GDM1 (cell line): ENCODE measurements at regions not wholly inside any gene's neighbourhood (a gene's known extent, or its start where the extent isn't known, plus 50 kb on each side); places are given as distances from the start of the nearest gene placed in this dataset.
"Not testable (repeated sequence)": the region's sequence is repeated elsewhere in the genome, so short reads cannot be mapped to it uniquely, and the experiment has no call there.

Experiments used
- DNase-seq: peaks from one replicate; lab custom pipeline; 2025; lab: John Stamatoyannopoulos, UW

- DNase-seq, result no peak
These were observed 2121.0 kb downstream of the PCDH7 start for GRCh38 chr4:32841217-32841616.

DNA sequence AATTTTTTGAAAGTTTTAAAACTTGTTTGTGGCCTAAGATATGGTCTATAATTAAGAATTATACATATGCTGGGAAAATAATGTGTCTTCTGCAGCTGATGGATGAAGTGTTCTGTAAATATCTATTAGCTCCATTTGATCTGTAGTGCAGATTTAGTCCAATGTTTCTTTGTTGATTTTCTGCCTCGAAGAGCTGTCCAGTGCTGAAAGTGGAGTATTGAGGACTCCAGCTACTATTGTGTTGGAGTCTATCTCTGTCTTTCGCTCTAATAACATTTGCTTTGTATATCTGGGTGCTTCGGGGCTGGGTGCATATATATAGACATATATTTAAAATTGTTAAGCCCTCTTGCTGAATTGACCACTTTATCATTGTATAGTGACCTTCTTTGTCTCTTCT lies 2127.3 kb downstream of the PCDH7 start:
- DNase-seq, result no peak

DNA sequence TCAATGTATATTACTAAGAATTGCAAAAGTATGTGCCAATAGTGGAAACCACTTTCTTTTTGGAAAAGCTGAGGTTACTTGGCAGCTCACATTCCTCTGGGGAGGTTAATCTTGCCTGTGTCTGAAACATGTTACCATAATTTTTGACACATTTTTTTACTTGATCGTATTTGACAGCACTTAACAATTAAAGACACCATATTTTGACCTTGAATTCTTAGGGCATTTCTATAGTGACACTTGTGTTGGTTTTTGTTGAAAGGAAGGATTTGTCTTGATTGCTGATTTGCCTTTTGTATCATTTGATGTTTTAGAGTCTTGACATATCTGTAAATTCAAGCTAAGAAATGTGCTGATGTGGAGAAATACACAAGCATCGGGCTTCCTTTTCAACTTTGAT lies 2135.5 kb downstream of the PCDH7 start:
- no peak for DNase-seq

DNA sequence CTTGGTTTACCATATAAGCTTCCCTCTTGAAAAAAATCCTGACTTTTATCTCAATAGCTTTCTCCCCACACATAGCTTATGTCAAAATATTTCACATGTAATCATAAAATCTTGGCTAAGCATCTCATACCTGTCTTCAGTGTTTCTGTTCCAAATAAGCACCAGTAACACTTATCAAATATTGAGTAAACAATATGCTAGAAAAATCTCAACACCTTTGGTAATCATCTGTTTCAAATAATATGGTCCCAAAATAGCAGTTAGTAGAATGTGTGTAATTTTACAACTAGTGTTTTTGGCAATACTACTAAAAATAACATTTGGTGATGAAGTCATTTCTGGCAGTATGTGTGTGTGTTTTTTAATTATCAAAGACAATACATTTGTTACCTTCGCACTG lies 2138.2 kb downstream of the PCDH7 start:
- DNase-seq, result no peak

GRCh38 chr4:32858971-32859370 lies 2138.8 kb downstream of the PCDH7 start:
- no peak for DNase-seq

DNA sequence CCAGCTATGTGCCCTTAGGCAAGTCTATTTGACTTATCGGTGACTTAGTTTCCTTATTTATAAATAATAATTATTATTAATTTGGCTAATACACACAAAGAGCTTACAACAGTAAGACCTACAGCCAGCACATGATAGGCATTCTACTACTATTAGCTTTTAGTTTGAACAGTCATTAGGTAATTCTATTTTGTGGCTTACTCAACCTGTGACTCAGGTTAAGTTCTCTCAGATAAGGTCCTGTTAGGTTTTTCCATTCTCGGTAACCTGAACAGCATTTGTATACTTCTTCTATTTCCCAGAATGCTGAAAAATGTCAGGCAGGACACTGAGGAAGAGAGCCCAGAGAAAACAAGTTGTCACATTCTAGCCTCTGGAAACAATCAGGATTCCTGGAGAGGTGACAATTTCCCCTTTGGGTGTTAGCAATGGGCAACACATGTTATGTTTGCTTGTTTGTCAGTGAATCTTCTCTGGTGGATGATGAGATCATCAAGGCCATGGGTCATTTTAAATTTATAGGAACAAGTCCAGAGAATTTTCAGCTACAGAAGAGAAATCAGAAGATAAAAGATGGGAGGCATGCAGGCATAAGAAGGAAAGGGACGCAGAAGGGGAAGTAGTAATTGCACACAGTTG lies 2144.7 kb downstream of the PCDH7 start:
- no peak for DNase-seq

GRCh38 chr4:32876546-32876945 lies 2156.4 kb downstream of the PCDH7 start:
- no peak for DNase-seq

DNA sequence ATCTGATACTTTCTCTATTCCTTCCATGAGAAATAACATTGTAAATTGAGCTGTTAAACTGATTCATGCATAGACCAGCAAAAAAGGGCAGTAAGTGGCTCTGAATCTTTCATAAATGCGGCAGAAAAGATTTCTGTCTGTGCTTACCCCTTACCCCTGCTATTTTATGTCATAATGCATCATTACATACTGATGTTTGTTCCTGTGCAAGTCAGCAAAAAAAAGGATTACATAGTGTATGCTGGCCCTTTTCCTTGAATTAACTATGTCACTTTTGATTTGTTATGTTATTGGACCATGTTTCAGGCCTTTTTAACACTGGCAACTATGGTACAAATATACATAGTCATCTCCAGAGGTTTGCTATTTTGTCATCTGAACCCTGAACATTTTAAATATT lies 2159.7 kb downstream of the PCDH7 start:
- no peak for DNase-seq

- DNase-seq, result no peak
These were observed 2164.0 kb downstream of the PCDH7 start for GRCh38 chr4:32884198-32884597.

GRCh38 chr4:32890398-32890797 lies 2170.2 kb downstream of the PCDH7 start:
- no peak for DNase-seq

DNA sequence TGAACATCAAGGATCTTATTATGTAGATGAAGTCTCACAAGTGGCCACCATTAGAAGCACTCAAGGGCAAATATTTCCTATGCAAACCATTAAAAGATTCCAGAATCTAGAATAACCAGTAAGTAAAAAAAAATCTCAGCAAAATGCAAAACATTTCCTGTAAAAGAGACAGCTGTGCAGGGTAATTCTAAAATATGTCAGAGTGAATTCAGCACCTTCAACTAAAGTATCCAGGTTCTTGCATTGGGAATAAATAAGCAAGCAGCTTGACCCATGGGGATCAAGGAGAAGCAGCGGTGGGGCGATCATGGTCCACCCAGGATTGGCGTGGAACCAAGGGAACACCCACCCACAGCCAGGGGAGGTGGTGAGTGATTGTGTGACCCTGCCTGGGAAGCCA lies 2188.9 kb downstream of the PCDH7 start:
- DNase-seq, result no peak

- DNase-seq, result no peak
These were observed 2189.6 kb downstream of the PCDH7 start for GRCh38 chr4:32909736-32910135.

GRCh38 chr4:32917586-32917985 lies 2197.4 kb downstream of the PCDH7 start:
- DNase-seq, result no peak

DNA sequence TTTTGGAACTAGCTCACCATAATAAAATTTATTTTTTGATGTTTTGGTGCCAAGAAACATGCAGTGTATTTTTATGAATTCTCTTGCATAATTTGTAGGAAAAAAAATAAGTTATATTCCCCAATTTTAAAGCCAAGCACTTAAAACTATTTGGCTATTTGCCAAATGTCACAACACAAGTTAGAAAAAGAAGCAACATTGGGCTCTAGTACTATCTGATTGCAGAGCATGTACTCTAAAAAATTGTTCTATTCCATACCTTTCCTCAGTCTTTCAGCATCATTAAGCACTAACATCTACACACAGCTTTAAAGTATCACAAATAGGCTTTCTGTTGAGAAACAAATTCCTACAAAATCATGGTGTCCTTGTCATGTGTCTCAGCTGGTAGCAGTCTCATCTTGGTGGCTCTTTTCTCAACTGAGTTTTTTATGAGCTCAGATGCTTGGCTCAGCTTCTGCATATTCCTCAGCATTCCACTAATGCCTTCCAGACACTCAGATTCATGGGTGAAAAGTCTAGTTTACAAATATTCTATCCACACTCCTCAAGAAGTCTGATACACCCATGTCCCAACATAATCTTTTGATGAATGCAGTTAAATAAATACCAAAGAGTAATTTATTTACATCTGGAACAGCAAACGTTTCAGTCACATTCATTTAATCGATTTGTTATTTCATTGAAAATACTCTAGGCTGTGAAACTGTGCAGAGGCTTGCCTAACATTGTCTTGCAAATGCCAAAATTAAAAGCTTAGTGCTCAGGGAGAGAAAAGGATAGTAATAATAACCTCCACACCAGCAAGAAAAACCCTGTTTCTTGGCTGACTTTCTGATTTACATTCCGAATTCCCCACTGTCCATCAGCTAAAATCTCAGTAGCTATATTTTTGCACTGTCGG lies 2209.9 kb downstream of the PCDH7 start:
- DNase-seq, result no peak

DNA sequence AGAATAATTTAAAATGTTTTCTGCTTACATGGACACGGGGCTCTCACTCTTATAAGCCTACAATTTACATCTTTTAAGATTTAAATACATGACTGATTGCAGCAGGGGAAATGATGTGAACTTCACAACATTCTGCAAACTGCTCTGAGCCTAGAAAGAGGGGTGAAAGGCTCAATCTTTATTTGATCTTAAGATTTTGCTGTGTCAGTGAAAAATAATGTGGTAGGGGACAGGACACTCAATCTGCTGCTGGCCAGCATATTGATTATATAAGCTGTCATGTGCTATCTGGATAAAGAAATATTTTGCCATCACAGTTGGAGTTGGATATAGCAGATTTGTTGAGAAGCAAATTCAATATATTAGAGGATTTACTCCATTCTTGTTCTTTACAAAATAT lies 2210.5 kb downstream of the PCDH7 start:
- no peak for DNase-seq

DNA sequence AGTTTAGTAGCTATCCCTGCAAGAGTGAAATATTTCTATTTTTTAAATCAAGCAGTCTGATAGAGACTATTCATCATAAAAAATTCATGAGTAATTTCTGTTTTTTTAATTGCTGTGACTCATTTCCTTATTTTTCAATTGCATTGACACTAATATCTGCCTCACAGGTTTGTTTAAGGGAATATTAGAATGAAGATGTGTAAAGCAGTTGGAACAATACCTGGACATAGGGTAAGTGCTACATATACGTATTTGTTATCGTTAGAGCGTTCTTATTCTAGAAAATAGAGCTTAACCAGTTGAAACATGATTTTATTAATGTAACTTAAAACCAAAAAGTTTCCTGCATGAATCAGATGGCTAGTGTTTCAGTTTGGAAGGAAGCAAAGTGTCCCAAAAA lies 2211.3 kb downstream of the PCDH7 start:
- no peak for DNase-seq

DNA sequence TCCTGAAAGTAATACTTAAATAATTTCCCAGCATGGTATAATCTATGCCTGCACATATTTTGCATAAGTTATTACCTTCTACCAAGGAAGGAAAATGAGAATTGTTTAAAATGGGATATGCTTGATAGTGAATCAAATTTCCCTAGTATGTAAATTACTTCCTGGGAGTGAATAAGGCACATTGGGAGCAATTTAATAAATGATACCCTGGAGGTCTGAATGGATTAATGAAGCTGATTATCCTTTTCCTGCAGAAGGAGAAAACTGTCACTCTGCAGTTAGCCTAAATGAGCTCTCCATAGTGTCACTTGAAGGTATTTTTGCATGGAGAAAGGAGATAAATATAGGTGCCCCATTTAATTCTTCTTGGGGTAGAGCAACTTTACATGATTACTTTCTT lies 2212.0 kb downstream of the PCDH7 start:
- DNase-seq, result no peak

GRCh38 chr4:32939222-32939621 lies 2219.1 kb downstream of the PCDH7 start:
- DNase-seq, result not testable (repeated sequence)

- DNase-seq, result no peak
These were observed 2230.7 kb downstream of the PCDH7 start for GRCh38 chr4:32950866-32951265.

- no peak for DNase-seq
These were observed 2238.4 kb downstream of the PCDH7 start for GRCh38 chr4:32958586-32958985.

GRCh38 chr4:32962100-32962499 lies 2241.9 kb downstream of the PCDH7 start:
- no peak for DNase-seq

- no peak for DNase-seq
These were observed 2265.1 kb downstream of the PCDH7 start for GRCh38 chr4:32985256-32985655.

- DNase-seq, result no peak
These were observed 2266.1 kb downstream of the PCDH7 start for GRCh38 chr4:32986236-32986635.

GRCh38 chr4:32987111-32987510 lies 2266.9 kb downstream of the PCDH7 start:
- DNase-seq, result no peak
